ENCODE measurements at regions not wholly inside any gene's neighbourhood (a gene's known extent, or its start where the extent isn't known, plus 50 kb on each side); places are given as distances from the start of the nearest gene placed in this dataset.

- no peak for TF ChIP-seq CTCF (IDR thresholded peaks at IDR 0.05)
- no peak for TF ChIP-seq POLR2A (IDR thresholded peaks at IDR 0.05)
Observed at GRCh38 chr2:35864141-35864540, 491.4 kb upstream of the CRIM1 start.
